ENCODE measurements at regions not wholly inside any gene's neighbourhood (a gene's known extent, or its start where the extent isn't known, plus 50 kb on each side); places are given as distances from the start of the nearest gene placed in this dataset.

DNA sequence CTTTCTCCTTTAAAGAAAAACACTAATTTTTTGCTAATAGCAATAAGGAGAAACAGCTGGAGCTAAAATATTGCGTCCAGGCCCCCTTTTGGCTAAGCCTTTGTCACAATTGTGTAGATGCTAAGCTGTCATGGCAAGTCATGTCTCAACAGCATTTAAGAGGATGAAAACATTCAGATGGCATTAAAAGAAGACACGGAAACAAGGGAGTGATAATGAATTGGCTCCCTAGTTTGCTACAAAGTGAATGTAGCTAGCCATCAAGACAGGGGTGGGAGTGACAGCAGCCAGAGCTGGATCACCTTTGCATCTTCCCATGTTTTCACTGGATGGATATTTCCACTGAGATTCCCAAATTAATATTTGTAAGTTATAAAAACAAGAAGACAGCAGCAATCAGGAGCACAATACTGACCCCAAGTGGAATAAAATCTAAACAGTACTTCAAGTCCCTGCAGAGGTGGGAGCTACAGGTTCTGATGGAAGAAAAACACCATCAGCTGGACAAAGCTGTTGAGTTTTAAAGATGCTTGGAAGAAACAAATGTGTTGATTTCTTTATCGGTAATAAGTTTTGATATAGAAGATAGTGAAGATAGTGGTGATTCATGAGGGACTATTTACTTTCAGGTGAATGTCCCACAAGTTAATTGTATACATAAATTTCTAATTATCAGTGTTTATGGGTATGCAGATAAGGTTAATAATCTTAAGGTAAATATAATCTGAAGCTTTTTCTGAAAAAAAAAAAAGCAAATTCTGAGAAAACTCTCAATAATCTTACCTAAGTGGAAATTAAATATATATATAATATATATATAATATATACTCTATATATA, 129.4 kb downstream of the SLC16A9 start:
- Histone ChIP-seq H3K9me3 (ENCODE audit: control insufficient read depth in 1 of 2, low read length in 2 of 2) (no peaks in the 10 kb centered on the region), H3K4me1 (ENCODE audit: control insufficient read depth in 1 of 2, insufficient read depth in 2 of 2, low read length in 2 of 2) (no peaks in the 10 kb centered on the region), H3K36me3 (ENCODE audit: control insufficient read depth in 1 of 2, insufficient read depth in 2 of 2, low read length in 2 of 2) (no peaks in the 10 kb centered on the region), H3K27me3 (ENCODE audit: control insufficient read depth in 1 of 2, insufficient read depth in 2 of 2, low read length in 2 of 2) (no peaks in the 10 kb centered on the region), H3K27ac (ENCODE audit: low read depth, low read length) (no peak overlapping the region), H3K9ac (ENCODE audit: low read depth in 1 of 2, low read length in 2 of 2) (no peak overlapping the region), H3K4me3 (ENCODE audit: low read depth in 1 of 2, low read length in 2 of 2) (no peak overlapping the region)

GRCh38 chr10:59578741-59579140, 130.9 kb downstream of the SLC16A9 start:
- no peaks in the 10 kb centered on the region for H3K36me3 ChIP-seq (ENCODE audit: control insufficient read depth in 1 of 2, insufficient read depth in 2 of 2, low read length in 2 of 2)
- no peaks in the 10 kb centered on the region for H3K27me3 ChIP-seq (ENCODE audit: control insufficient read depth in 1 of 2, insufficient read depth in 2 of 2, low read length in 2 of 2)

GRCh38 chr10:59577984-59578383, 131.7 kb downstream of the SLC16A9 start:
- no peaks in the 10 kb centered on the region for H3K4me1 ChIP-seq (ENCODE audit: control insufficient read depth in 1 of 2, insufficient read depth in 2 of 2, low read length in 2 of 2)
- H3K4me3 ChIP-seq (ENCODE audit: low read depth in 1 of 2, low read length in 2 of 2), result no peak overlapping the region
- no peaks in the 10 kb centered on the region for H3K27me3 ChIP-seq (ENCODE audit: control insufficient read depth in 1 of 2, insufficient read depth in 2 of 2, low read length in 2 of 2)

More at GRCh38 chr10:59578741-59579140, 130.9 kb downstream of the SLC16A9 start:
- no peaks in the 10 kb centered on the region for H3K4me1 ChIP-seq (ENCODE audit: control insufficient read depth in 1 of 2, insufficient read depth in 2 of 2, low read length in 2 of 2)
- H3K9me3 ChIP-seq (ENCODE audit: control insufficient read depth in 1 of 2, low read length in 2 of 2), result no peaks in the 10 kb centered on the region
- no peak overlapping the region for H3K4me3 ChIP-seq (ENCODE audit: low read depth in 1 of 2, low read length in 2 of 2)
- H3K9ac ChIP-seq (ENCODE audit: low read depth in 1 of 2, low read length in 2 of 2), result no peak overlapping the region
- no peak overlapping the region for H3K27ac ChIP-seq (ENCODE audit: low read depth, low read length)

GRCh38 chr10:59575269-59575668, 134.4 kb downstream of the SLC16A9 start:
- Histone ChIP-seq H3K27me3 (ENCODE audit: control insufficient read depth in 1 of 2, insufficient read depth in 2 of 2, low read length in 2 of 2) (no peaks in the 10 kb centered on the region), H3K4me3 (ENCODE audit: low read depth in 1 of 2, low read length in 2 of 2) (no peak overlapping the region), H3K9me3 (ENCODE audit: control insufficient read depth in 1 of 2, low read length in 2 of 2) (no peaks in the 10 kb centered on the region), H3K9ac (ENCODE audit: low read depth in 1 of 2, low read length in 2 of 2) (no peak overlapping the region), H3K4me1 (ENCODE audit: control insufficient read depth in 1 of 2, insufficient read depth in 2 of 2, low read length in 2 of 2) (no peaks in the 10 kb centered on the region), H3K27ac (ENCODE audit: low read depth, low read length) (no peak overlapping the region), H3K36me3 (ENCODE audit: control insufficient read depth in 1 of 2, insufficient read depth in 2 of 2, low read length in 2 of 2) (no peaks in the 10 kb centered on the region)

More at GRCh38 chr10:59577984-59578383, 131.7 kb downstream of the SLC16A9 start:
- Histone ChIP-seq H3K36me3 (ENCODE audit: control insufficient read depth in 1 of 2, insufficient read depth in 2 of 2, low read length in 2 of 2) (no peaks in the 10 kb centered on the region), H3K9ac (ENCODE audit: low read depth in 1 of 2, low read length in 2 of 2) (no peak overlapping the region), H3K9me3 (ENCODE audit: control insufficient read depth in 1 of 2, low read length in 2 of 2) (no peaks in the 10 kb centered on the region), H3K27ac (ENCODE audit: low read depth, low read length) (no peak overlapping the region)

DNA sequence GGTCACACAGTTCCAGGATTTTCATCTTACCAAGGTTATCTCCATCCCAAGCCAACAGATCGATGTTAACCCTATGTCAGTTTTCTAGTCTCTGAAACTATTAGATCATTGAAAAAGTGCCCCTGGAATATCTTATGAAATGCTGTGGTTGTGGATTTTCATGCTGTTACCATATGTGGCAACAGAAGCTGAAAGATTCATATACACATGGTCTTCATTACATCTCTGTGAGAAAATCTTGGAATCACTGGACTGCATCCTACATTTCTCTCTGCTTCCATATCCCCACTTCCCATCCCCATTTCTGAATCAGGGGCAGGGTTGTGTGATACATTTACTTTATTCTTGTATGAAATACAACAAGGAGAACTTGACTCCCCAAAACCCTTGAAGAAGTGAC, 146.1 kb downstream of the SLC16A9 start:
- no peak overlapping the region for H3K9ac ChIP-seq (ENCODE audit: low read depth in 1 of 2, low read length in 2 of 2)
- H3K27ac ChIP-seq (ENCODE audit: low read depth, low read length), result no peak overlapping the region
- H3K27me3 ChIP-seq (ENCODE audit: control insufficient read depth in 1 of 2, insufficient read depth in 2 of 2, low read length in 2 of 2), result no peaks in the 10 kb centered on the region
- H3K36me3 ChIP-seq (ENCODE audit: control insufficient read depth in 1 of 2, insufficient read depth in 2 of 2, low read length in 2 of 2), result no peaks in the 10 kb centered on the region
- H3K9me3 ChIP-seq (ENCODE audit: control insufficient read depth in 1 of 2, low read length in 2 of 2), result no peaks in the 10 kb centered on the region
- H3K4me3 ChIP-seq (ENCODE audit: low read depth in 1 of 2, low read length in 2 of 2), result no peak overlapping the region
- peaks cover 0 to 4% of the 10 kb centered on the region in 2 donors for H3K4me1 ChIP-seq (ENCODE audit: control insufficient read depth in 1 of 2, insufficient read depth in 2 of 2, low read length in 2 of 2)

GRCh38 chr10:59562126-59562525, 147.5 kb downstream of the SLC16A9 start:
- no peaks in the 10 kb centered on the region for H3K9me3 ChIP-seq (ENCODE audit: control insufficient read depth in 1 of 2, low read length in 2 of 2)
- H3K27me3 ChIP-seq (ENCODE audit: control insufficient read depth in 1 of 2, insufficient read depth in 2 of 2, low read length in 2 of 2), result no peaks in the 10 kb centered on the region
- H3K4me1 ChIP-seq (ENCODE audit: control insufficient read depth in 1 of 2, insufficient read depth in 2 of 2, low read length in 2 of 2), result peaks cover 0 to 4% of the 10 kb centered on the region in 2 donors
- H3K4me3 ChIP-seq (ENCODE audit: low read depth in 1 of 2, low read length in 2 of 2), result no peak overlapping the region
- no peak overlapping the region for H3K27ac ChIP-seq (ENCODE audit: low read depth, low read length)
- H3K36me3 ChIP-seq (ENCODE audit: control insufficient read depth in 1 of 2, insufficient read depth in 2 of 2, low read length in 2 of 2), result no peaks in the 10 kb centered on the region
- H3K9ac ChIP-seq (ENCODE audit: low read depth in 1 of 2, low read length in 2 of 2), result no peak overlapping the region

DNA sequence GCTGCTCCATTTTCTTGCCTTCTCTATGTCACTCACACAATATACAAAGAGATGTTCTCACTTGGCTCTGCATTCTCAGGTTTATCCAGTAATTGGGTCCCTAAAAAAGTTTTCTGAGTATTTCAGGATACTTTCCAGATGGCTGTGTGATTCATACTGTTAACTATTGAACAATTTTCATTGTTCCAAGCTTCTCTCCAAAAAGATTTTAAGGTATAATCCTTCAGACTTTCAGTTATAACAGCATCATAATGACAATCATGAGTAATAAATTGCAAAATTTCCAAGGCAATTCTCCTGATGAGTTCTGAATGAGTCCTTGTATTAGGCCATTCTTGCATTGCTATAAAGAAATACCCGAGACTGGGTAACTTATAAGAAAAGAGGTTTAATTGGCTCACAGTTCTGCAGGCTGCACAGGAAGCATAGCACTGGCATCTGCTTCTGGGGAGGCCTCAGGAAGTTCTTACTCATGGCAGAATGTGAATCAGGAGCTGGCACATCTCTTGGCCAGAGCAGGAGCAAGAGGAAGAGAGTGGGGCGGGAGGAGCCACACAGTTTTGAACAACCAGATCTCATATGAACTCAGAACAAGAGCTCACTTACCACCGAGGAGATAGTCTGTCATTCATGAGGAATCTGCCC, 148.1 kb downstream of the SLC16A9 start:
- Histone ChIP-seq H3K9me3 (ENCODE audit: control insufficient read depth in 1 of 2, low read length in 2 of 2) (no peaks in the 10 kb centered on the region), H3K4me1 (ENCODE audit: control insufficient read depth in 1 of 2, insufficient read depth in 2 of 2, low read length in 2 of 2) (peaks cover 0 to 4% of the 10 kb centered on the region in 2 donors), H3K9ac (ENCODE audit: low read depth in 1 of 2, low read length in 2 of 2) (no peak overlapping the region), H3K36me3 (ENCODE audit: control insufficient read depth in 1 of 2, insufficient read depth in 2 of 2, low read length in 2 of 2) (no peaks in the 10 kb centered on the region), H3K4me3 (ENCODE audit: low read depth in 1 of 2, low read length in 2 of 2) (no peak overlapping the region), H3K27ac (ENCODE audit: low read depth, low read length) (no peak overlapping the region), H3K27me3 (ENCODE audit: control insufficient read depth in 1 of 2, insufficient read depth in 2 of 2, low read length in 2 of 2) (no peaks in the 10 kb centered on the region)

DNA sequence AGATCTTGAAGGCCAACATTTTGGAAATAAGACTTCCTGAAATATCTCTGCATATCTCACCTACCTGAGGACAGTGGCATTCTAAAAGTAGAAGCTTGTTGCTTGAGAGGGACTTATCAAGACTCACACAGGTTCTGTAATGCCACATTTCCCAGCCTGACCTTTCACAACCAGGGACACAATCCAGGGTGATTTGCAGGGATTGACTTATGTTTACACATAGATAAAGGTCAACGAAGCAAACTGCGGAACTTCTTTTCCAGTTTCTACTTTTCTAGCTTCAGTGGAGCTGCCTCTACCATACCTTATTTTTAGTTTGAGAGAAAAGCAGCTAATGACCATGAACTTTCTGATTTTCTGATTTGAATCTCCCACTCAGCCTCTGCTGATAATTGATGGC, 148.7 kb downstream of the SLC16A9 start:
- no peak overlapping the region for H3K27ac ChIP-seq (ENCODE audit: low read depth, low read length)
- H3K4me1 ChIP-seq (ENCODE audit: control insufficient read depth in 1 of 2, insufficient read depth in 2 of 2, low read length in 2 of 2), result peaks cover 0 to 4% of the 10 kb centered on the region in 2 donors
- H3K4me3 ChIP-seq (ENCODE audit: low read depth in 1 of 2, low read length in 2 of 2), result no peak overlapping the region
- no peaks in the 10 kb centered on the region for H3K27me3 ChIP-seq (ENCODE audit: control insufficient read depth in 1 of 2, insufficient read depth in 2 of 2, low read length in 2 of 2)
- H3K9me3 ChIP-seq (ENCODE audit: control insufficient read depth in 1 of 2, low read length in 2 of 2), result no peaks in the 10 kb centered on the region
- H3K9ac ChIP-seq (ENCODE audit: low read depth in 1 of 2, low read length in 2 of 2), result no peak overlapping the region
- no peaks in the 10 kb centered on the region for H3K36me3 ChIP-seq (ENCODE audit: control insufficient read depth in 1 of 2, insufficient read depth in 2 of 2, low read length in 2 of 2)

DNA sequence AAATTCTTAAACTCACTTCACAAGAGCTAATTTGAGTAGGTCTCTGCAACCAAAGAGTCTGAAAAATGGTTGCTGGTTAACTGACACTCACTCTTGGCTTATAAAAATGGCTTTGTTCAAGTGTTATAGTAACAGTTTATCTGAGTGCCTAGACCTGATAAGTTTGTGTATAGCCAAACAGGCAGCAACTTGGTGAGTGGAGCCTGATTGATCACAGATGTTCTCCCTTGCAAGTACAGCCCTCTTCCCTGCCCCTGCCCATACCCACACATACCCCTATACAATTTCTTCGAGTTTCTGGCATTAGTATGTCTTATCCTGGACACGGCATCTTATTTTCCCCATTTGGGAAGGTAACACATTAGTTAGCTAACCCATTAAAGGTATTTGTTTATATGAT, 149.5 kb downstream of the SLC16A9 start:
- H3K4me3 ChIP-seq (ENCODE audit: low read depth in 1 of 2, low read length in 2 of 2), result no peak overlapping the region
- no peaks in the 10 kb centered on the region for H3K36me3 ChIP-seq (ENCODE audit: control insufficient read depth in 1 of 2, insufficient read depth in 2 of 2, low read length in 2 of 2)
- H3K27me3 ChIP-seq (ENCODE audit: control insufficient read depth in 1 of 2, insufficient read depth in 2 of 2, low read length in 2 of 2), result no peaks in the 10 kb centered on the region
- no peak overlapping the region for H3K9ac ChIP-seq (ENCODE audit: low read depth in 1 of 2, low read length in 2 of 2)
- H3K4me1 ChIP-seq (ENCODE audit: control insufficient read depth in 1 of 2, insufficient read depth in 2 of 2, low read length in 2 of 2), result peaks cover 0 to 4% of the 10 kb centered on the region in 2 donors
- no peaks in the 10 kb centered on the region for H3K9me3 ChIP-seq (ENCODE audit: control insufficient read depth in 1 of 2, low read length in 2 of 2)
- H3K27ac ChIP-seq (ENCODE audit: low read depth, low read length), result no peak overlapping the region

GRCh38 chr10:59558066-59558465, 151.6 kb downstream of the SLC16A9 start:
- Histone ChIP-seq H3K4me3 (ENCODE audit: low read depth in 1 of 2, low read length in 2 of 2) (no peak overlapping the region), H3K27ac (ENCODE audit: low read depth, low read length) (no peak overlapping the region), H3K27me3 (ENCODE audit: control insufficient read depth in 1 of 2, insufficient read depth in 2 of 2, low read length in 2 of 2) (no peaks in the 10 kb centered on the region), H3K4me1 (ENCODE audit: control insufficient read depth in 1 of 2, insufficient read depth in 2 of 2, low read length in 2 of 2) (peaks cover 0 to 4% of the 10 kb centered on the region in 2 donors), H3K9ac (ENCODE audit: low read depth in 1 of 2, low read length in 2 of 2) (no peak overlapping the region), H3K36me3 (ENCODE audit: control insufficient read depth in 1 of 2, insufficient read depth in 2 of 2, low read length in 2 of 2) (no peaks in the 10 kb centered on the region), H3K9me3 (ENCODE audit: control insufficient read depth in 1 of 2, low read length in 2 of 2) (no peaks in the 10 kb centered on the region)
